ENCODE measurements at regions not wholly inside any gene's neighbourhood (a gene's known extent, or its start where the extent isn't known, plus 50 kb on each side); places are given as distances from the start of the nearest gene placed in this dataset.
"Not testable (repeated sequence)": the region's sequence is repeated elsewhere in the genome, so short reads cannot be mapped to it uniquely, and the experiment has no call there.

DNA sequence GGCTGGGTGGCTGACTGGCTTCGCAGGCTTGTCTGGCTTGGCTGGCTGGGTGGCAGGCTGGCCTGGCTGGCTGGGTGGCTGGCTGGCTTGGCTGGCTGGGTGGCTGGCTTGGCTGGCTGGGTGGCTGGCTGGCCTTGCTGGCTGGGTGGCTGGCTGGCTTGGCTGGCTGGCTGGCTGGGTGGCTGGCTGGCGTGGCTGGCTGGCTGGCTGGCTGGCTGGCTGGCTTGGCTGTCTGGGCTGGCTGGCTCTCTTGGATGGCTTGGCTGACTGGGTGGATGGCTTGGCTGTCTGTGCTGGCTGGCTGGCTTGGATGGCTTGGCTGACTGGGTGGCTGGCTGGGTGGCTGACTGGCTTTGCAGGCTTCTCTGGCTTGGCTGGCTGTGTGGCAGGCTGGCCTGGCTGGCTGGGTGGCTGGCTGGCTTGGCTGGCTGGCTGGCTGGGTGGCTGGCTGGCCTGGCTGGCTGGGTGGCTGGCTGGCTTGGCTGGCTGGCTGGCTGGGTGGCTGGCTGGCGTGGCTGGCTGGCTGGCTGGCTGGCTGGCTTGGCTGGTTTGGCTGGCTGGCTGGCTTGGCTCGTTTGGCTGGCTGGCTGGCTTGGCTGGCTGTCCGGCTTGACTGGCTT lies 2808.1 kb downstream of the RPIA start:
- H3K4me2 ChIP-seq; H3K27me3 ChIP-seq (ENCODE audit: insufficient read depth); H3K4me1 Mint-ChIP-seq; H2AFZ ChIP-seq; H3F3A ChIP-seq (replicated peaks; ENCODE audit: low read depth); H3K9me2 ChIP-seq (ENCODE audit: insufficient read depth); H3K4me3 ChIP-seq; H3K27ac ChIP-seq (ENCODE audit: low read depth); H3K79me2 ChIP-seq (replicated peaks; ENCODE audit: insufficient read depth); H3K4me1 ChIP-seq (ENCODE audit: insufficient read depth); H3K36me3 ChIP-seq (ENCODE audit: insufficient read depth); H3K4me3 Mint-ChIP-seq; ATAC-seq; DNase-seq (ENCODE audit: low spot score); H3K27ac Mint-ChIP-seq; H4K20me1 ChIP-seq (replicated peaks; ENCODE audit: insufficient read depth): not testable (repeated sequence)
- peaks cover 72% of the 10 kb centered on the region for H3K9me3 Mint-ChIP-seq
- peaks cover 12% of the 10 kb centered on the region for H3K27me3 Mint-ChIP-seq (ENCODE audit: insufficient read depth, low read depth, poor library complexity)
- peaks cover 33% of the 10 kb centered on the region for H3K36me3 Mint-ChIP-seq (ENCODE audit: low read depth)

DNA sequence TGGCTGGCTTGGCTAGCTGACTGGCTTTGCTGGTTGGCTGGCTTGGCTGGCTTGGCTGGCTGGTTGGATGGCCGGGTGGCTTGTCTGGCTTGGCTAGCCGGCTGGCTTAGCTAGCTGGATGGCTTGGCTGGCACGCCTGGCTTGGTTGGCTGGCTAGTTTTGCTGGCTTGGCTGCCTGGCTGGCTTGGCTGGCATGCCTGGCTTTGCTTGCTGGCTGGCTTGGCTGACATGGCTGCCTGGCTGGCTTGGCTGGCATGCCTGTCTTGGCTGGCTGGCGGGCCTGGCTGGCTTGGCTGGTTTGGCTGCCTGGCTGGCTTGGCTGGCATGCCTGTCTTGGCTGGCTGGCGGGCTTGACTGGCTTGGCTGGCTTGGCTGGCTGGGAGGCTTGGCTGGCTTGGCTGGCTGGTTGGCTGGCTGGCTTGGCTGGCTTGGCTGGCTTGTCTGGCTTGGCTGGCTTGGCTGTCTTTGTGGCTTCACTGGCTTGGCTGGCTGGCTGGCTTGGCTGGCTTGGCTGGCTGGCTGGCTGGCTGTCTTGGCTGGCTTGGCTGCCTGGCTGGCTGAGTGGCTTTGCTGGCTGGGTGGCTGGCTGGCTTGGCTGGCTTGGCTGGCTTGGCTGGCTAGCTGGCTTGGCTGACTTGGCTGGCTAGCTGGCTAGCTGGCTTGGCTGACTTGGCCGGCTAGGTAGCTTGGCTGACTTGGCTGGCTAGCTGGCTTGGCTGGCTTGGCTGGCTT lies 2808.9 kb downstream of the RPIA start:
- not testable (repeated sequence) for H3K4me3 ChIP-seq, ATAC-seq

DNA sequence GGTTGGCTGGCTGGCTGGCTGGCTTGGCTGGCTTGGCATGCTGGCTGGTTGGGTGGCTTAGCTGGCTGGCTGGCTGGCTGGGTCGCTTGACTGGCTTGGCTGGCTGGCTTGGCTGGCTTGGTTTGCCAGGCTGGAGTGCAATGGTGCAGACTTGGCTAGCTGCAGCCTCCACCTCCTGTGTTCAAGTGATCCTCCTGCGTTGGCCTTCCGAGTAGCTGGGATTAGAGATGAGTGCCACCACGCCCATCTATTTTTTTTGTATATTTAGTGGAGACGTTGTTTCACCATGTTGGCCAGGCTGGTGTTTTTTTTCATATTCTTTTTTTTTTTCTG lies 2809.5 kb downstream of the RPIA start:
- not testable (repeated sequence) for H3K4me3 ChIP-seq; H3F3A ChIP-seq (replicated peaks; ENCODE audit: low read depth); H3K79me2 ChIP-seq (replicated peaks; ENCODE audit: insufficient read depth); H3K36me3 ChIP-seq (ENCODE audit: insufficient read depth); H3K9me2 ChIP-seq (ENCODE audit: insufficient read depth); H3K4me2 ChIP-seq; ATAC-seq; H3K4me1 ChIP-seq (ENCODE audit: insufficient read depth); DNase-seq (ENCODE audit: low spot score); H3K27me3 ChIP-seq (ENCODE audit: insufficient read depth); H3K27ac ChIP-seq (ENCODE audit: low read depth); H4K20me1 ChIP-seq (replicated peaks; ENCODE audit: insufficient read depth); H3K4me3 Mint-ChIP-seq; H3K4me1 Mint-ChIP-seq; H3K27ac Mint-ChIP-seq; H2AFZ ChIP-seq
- Mint-ChIP-seq H3K9me3 (peaks cover 66% of the 10 kb centered on the region), H3K27me3 (ENCODE audit: insufficient read depth, low read depth, poor library complexity) (peaks cover 12% of the 10 kb centered on the region), H3K36me3 (ENCODE audit: low read depth) (peaks cover 30% of the 10 kb centered on the region)

More for the DNA sequence above, 2808.9 kb downstream of the RPIA start:
- H4K20me1 ChIP-seq (replicated peaks; ENCODE audit: insufficient read depth); H3K4me1 ChIP-seq (ENCODE audit: insufficient read depth); H3K4me2 ChIP-seq; H3K27ac Mint-ChIP-seq; DNase-seq (ENCODE audit: low spot score); H2AFZ ChIP-seq; H3F3A ChIP-seq (replicated peaks; ENCODE audit: low read depth); H3K79me2 ChIP-seq (replicated peaks; ENCODE audit: insufficient read depth); H3K27ac ChIP-seq (ENCODE audit: low read depth); H3K4me1 Mint-ChIP-seq; H3K27me3 ChIP-seq (ENCODE audit: insufficient read depth); H3K9me2 ChIP-seq (ENCODE audit: insufficient read depth); H3K4me3 Mint-ChIP-seq; H3K36me3 ChIP-seq (ENCODE audit: insufficient read depth): not testable (repeated sequence)
- Mint-ChIP-seq H3K36me3 (ENCODE audit: low read depth) (peaks cover 31% of the 10 kb centered on the region), H3K27me3 (ENCODE audit: insufficient read depth, low read depth, poor library complexity) (peaks cover 12% of the 10 kb centered on the region), H3K9me3 (peaks cover 68% of the 10 kb centered on the region)

DNA sequence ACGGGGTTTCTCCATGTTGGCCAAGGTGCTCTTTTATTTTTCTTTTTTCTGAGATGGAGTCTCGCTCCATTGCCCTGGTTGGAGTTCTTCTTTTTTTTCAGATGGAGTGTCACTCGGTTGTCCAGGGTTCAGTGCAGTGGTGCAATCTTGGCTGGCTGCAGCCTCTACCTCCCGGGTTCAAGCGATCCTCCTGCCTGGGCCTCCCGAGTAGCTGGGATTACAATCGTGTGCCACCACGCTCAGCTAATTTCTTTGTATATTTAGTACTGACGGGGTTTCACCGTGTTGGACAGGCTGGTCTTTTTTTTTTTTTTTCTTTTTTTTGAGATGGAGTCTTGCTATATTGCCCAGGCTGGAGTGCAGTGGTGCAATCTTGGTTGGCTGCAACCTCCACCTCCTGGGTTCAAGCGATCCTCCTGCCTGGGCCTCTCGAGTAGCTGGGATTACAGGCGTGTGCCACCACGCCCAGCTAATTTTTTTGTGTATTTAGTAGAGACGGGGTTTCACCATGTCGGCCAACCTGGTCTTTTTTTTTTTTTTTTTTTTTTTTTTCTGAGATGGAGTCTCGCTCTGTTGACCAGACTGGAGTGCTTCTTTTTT lies 2810.1 kb downstream of the RPIA start:
- not testable (repeated sequence) for H3K4me2 ChIP-seq; H2AFZ ChIP-seq; H3K4me1 Mint-ChIP-seq; H3K27ac ChIP-seq (ENCODE audit: low read depth); H3K27me3 ChIP-seq (ENCODE audit: insufficient read depth); H3K4me3 ChIP-seq; H3F3A ChIP-seq (replicated peaks; ENCODE audit: low read depth); H3K9me2 ChIP-seq (ENCODE audit: insufficient read depth); H4K20me1 ChIP-seq (replicated peaks; ENCODE audit: insufficient read depth); H3K27ac Mint-ChIP-seq; H3K79me2 ChIP-seq (replicated peaks; ENCODE audit: insufficient read depth); H3K4me3 Mint-ChIP-seq; ATAC-seq; H3K4me1 ChIP-seq (ENCODE audit: insufficient read depth); DNase-seq (ENCODE audit: low spot score); H3K36me3 ChIP-seq (ENCODE audit: insufficient read depth)
- peaks cover 11% of the 10 kb centered on the region for H3K27me3 Mint-ChIP-seq (ENCODE audit: insufficient read depth, low read depth, poor library complexity)
- H3K36me3 Mint-ChIP-seq (ENCODE audit: low read depth), result peaks cover 29% of the 10 kb centered on the region
- H3K9me3 Mint-ChIP-seq, result peaks cover 60% of the 10 kb centered on the region

DNA sequence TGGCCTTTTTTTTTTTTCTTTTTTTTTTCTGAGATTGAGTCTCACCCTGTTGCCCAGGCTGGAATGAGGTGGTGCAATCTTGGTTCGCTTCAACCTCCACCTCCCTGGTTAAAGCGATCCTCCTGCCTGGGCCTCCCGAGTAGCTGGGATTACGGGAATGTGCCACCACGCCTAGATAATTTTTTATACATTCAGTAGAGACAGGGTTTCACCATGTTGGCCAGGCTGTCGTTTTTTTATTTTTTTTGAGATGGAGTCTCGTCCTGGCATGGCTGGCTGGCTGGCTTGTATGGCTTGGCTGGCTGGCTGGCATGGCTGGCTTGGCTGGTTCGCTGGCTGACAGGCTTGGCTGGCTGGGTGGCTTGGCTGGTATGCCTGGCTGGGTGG lies 2812.1 kb downstream of the RPIA start:
- Mint-ChIP-seq H3K36me3 (ENCODE audit: low read depth) (peaks cover 21% of the 10 kb centered on the region; the same call in 2 of the 3 replicates), H3K9me3 (peaks cover 44% of the 10 kb centered on the region)
- not testable (repeated sequence) for H3K4me2 ChIP-seq; H3K4me3 Mint-ChIP-seq; H2AFZ ChIP-seq; H3K27ac ChIP-seq (ENCODE audit: low read depth); DNase-seq (ENCODE audit: low spot score); H3K27me3 Mint-ChIP-seq (ENCODE audit: insufficient read depth, low read depth, poor library complexity); H3K36me3 ChIP-seq (ENCODE audit: insufficient read depth); H3K79me2 ChIP-seq (replicated peaks; ENCODE audit: insufficient read depth); H3K27me3 ChIP-seq (ENCODE audit: insufficient read depth); H3K4me1 Mint-ChIP-seq; H3K4me1 ChIP-seq (ENCODE audit: insufficient read depth); H3K4me3 ChIP-seq; H3K9me2 ChIP-seq (ENCODE audit: insufficient read depth); H3K27ac Mint-ChIP-seq; ATAC-seq; H3F3A ChIP-seq (replicated peaks; ENCODE audit: low read depth); H4K20me1 ChIP-seq (replicated peaks; ENCODE audit: insufficient read depth)

DNA sequence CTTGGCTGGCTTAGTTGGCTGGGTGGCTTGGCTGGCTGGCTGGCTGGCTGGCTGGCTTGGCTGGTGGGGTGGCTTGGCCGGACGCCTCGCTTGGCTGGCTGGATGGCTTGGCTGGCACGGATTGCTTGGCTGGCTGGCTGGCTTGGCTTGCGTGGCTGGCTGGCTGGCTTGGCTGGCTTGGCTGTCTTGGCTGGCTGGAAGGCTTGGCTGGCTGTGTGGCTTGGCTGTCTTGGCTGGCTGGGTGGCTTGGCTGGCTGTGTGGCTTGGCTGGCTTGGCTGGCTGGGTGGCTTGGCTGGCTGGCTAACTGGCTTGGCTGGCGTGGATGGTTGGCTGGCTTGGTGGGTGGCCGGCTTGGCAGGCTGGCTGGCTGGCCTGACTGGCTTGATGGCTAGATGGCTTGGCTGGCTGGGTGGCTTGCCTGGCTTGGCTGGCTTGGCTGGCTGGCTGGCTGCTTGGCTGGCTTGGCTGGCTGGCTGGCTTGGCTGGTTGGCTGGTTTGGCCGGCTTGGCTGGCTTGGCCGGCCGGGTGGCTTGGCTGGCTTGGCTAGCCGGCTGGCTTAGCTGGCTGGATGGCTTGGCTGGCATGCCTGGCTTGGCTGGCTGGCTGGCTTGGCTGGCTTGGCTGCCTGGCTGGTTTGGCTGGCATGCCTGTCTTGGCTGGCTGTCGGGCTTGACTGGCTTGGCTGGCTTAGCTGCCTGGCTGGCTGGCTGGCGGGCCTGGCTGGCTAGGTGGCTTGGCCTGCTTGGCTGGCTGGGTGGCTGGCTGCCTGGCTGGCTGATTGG lies 2812.7 kb downstream of the RPIA start:
- not testable (repeated sequence) for H3K4me1 Mint-ChIP-seq; H3K4me3 Mint-ChIP-seq; H3K4me2 ChIP-seq; DNase-seq (ENCODE audit: low spot score); H3K36me3 ChIP-seq (ENCODE audit: insufficient read depth); H3K27me3 Mint-ChIP-seq (ENCODE audit: insufficient read depth, low read depth, poor library complexity); H3K27ac ChIP-seq (ENCODE audit: low read depth); H4K20me1 ChIP-seq (replicated peaks; ENCODE audit: insufficient read depth); ATAC-seq; H3K27me3 ChIP-seq (ENCODE audit: insufficient read depth); H3K9me2 ChIP-seq (ENCODE audit: insufficient read depth); H3F3A ChIP-seq (replicated peaks; ENCODE audit: low read depth); H3K4me3 ChIP-seq; H3K79me2 ChIP-seq (replicated peaks; ENCODE audit: insufficient read depth); H3K27ac Mint-ChIP-seq; H3K4me1 ChIP-seq (ENCODE audit: insufficient read depth); H2AFZ ChIP-seq
- Mint-ChIP-seq H3K36me3 (ENCODE audit: low read depth) (peaks cover 21% of the 10 kb centered on the region; the same call in 2 of the 3 replicates), H3K9me3 (peaks cover 41% of the 10 kb centered on the region)

Measured in GM23338 (cell line).